ENCODE measurements at regions not wholly inside any gene's neighbourhood (a gene's known extent, or its start where the extent isn't known, plus 50 kb on each side); places are given as distances from the start of the nearest gene placed in this dataset.

GRCh38 chr3:30354972-30355371 lies 251.4 kb upstream of the TGFBR2 start:
- no peak for TF ChIP-seq CTCF (IDR thresholded peaks at IDR 0.05)
- no peak for TF ChIP-seq EZH2phosphoT487 (IDR thresholded peaks at IDR 0.05)

All from neural progenitor cell (in vitro differentiated cells).